ENCODE measurements at regions not wholly inside any gene's neighbourhood (a gene's known extent, or its start where the extent isn't known, plus 50 kb on each side); places are given as distances from the start of the nearest gene placed in this dataset.

GRCh38 chr2:78941751-78942150 lies 83.8 kb upstream of the REG3G start:
- TF ChIP-seq NFE2L2 (IDR thresholded peaks at IDR 0.05; ENCODE audit: low read length), result no peak
- no peak for TF ChIP-seq POLR2A (IDR thresholded peaks at IDR 0.05; ENCODE audit: insufficient read depth in 1 of 2, low read depth in 2 of 2, low read length in 2 of 2)
- no peak for TF ChIP-seq PREB (CRISPR knock-in tag; IDR thresholded peaks at IDR 0.05)
- TF ChIP-seq ETV6 (CRISPR knock-in tag; conservative IDR thresholded peaks at IDR 0.05), result no peak
- no peak for TF ChIP-seq CTCF (CRISPR knock-in tag; IDR thresholded peaks at IDR 0.05)
- no peak for TF ChIP-seq IRF1 (CRISPR knock-in tag; IDR thresholded peaks at IDR 0.05; ENCODE audit: low read depth)
- TF ChIP-seq ZNF143 (CRISPR knock-in tag; IDR thresholded peaks at IDR 0.05), result no peak
- no peak for TF ChIP-seq ZNF580 (CRISPR knock-in tag; IDR thresholded peaks at IDR 0.05; ENCODE audit: borderline replicate concordance, low read depth)
- no peak for TF ChIP-seq ELF4 (CRISPR knock-in tag; IDR thresholded peaks at IDR 0.05; ENCODE audit: borderline replicate concordance)
- no peak for TF ChIP-seq ERF (CRISPR knock-in tag; IDR thresholded peaks at IDR 0.05)
- TF ChIP-seq ZNF224 (CRISPR knock-in tag; IDR thresholded peaks at IDR 0.05), result no peak
- no peak for TF ChIP-seq ZNF549 (CRISPR knock-in tag; IDR thresholded peaks at IDR 0.05)
- TF ChIP-seq ZNF317 (CRISPR knock-in tag; IDR thresholded peaks at IDR 0.05), result no peak

All from HepG2 (cell line).